A673 (cell line): ENCODE measurements at regions not wholly inside any gene's neighbourhood (a gene's known extent, or its start where the extent isn't known, plus 50 kb on each side); places are given as distances from the start of the nearest gene placed in this dataset.

Experiments
- BruUV-seq: library from RNA; stranded (reverse); fragments of 400-500 nt; replicated peaks from 2 replicates; lab custom pipeline; 2021; lab: Mats Ljungman, UMichigan
- CTCF ChIA-PET: fragments of 300-600 bp; sonication (Branson Sonifier 250); formaldehyde crosslinking; loops from one replicate; lab custom pipeline; 2022; ENCODE audit warnings: antibody characterized with exemption; lab: Charles Lee
- POLR2A ChIA-PET: fragments of 300-600 bp; sonication (Branson Sonifier 250); formaldehyde crosslinking; loops from one replicate; lab custom pipeline; 2022; ENCODE audit warnings: antibody characterized with exemption; ENCODE audit not compliant: low non-redundant PET; lab: Charles Lee
- DNase-seq: peaks from one replicate; pipeline ENCODE4 v3.0.0-alpha.2; 2015; ENCODE audit warnings: low spot score
- H3K27ac ChIP-seq: fragments of 200-600 bp; sonication (generic); 2 replicates; pipeline ENCODE4 v1.5.1; 2016; ENCODE audit warnings: mixed run types, low read depth, mild to moderate bottlenecking, mixed read lengths, antibody characterized with exemption, low read length; ENCODE audit not compliant: poor library complexity, severe bottlenecking
- H3K27me3 ChIP-seq: fragments of 200-600 bp; sonication (generic); replicated peaks from 2 replicates; pipeline ENCODE4 v1.6.1; 2017; ENCODE audit warnings: mixed run types, low read depth, mild to moderate bottlenecking, mixed read lengths, antibody characterized with exemption, low read length; ENCODE audit not compliant: insufficient read depth, poor library complexity
- H3K36me3 ChIP-seq: fragments of 200-600 bp; sonication (generic); 2 replicates; pipeline ENCODE4 v1.6.1; 2016; ENCODE audit warnings: mixed run types, mild to moderate bottlenecking, mixed read lengths, antibody characterized with exemption, low read length; ENCODE audit not compliant: insufficient read depth, poor library complexity, severe bottlenecking
- H3K4me1 ChIP-seq: fragments of 200-600 bp; sonication (generic); 2 replicates; pipeline ENCODE4 v1.6.1; 2017; ENCODE audit warnings: mixed run types, mild to moderate bottlenecking, mixed read lengths, antibody characterized with exemption, low read length; ENCODE audit not compliant: insufficient read depth, poor library complexity, severe bottlenecking
- H3K4me3 ChIP-seq: fragments of 200-600 bp; sonication (generic); 2 replicates; pipeline ENCODE4 v1.5.1; 2016; ENCODE audit warnings: low read depth, mixed run types, mild to moderate bottlenecking, mixed read lengths, low read length; ENCODE audit not compliant: poor library complexity, severe bottlenecking
- H3K9me3 ChIP-seq: fragments of 200-600 bp; sonication (generic); 2 replicates; pipeline ENCODE4 v1.6.1; 2016; ENCODE audit warnings: mixed run types, low read depth, mild to moderate bottlenecking, mixed read lengths, antibody characterized with exemption, low read length; ENCODE audit not compliant: poor library complexity, severe bottlenecking
- CTCF ChIP-seq: fragments of 300-800, 200-600 bp; sonication (generic); conservative IDR thresholded peaks from 2 replicates; pipeline ENCODE4 v1.5.1; 2017; ENCODE audit warnings: low read depth, mild to moderate bottlenecking, antibody characterized with exemption, low read length, moderate library complexity, mixed read lengths
- EZH2 ChIP-seq: fragments of 200-600 bp; sonication (generic); IDR thresholded peaks from 2 replicates; pipeline ENCODE4 v1.6.1; 2017; ENCODE audit warnings: borderline replicate concordance, low read depth, mild to moderate bottlenecking, mixed read lengths, antibody characterized with exemption, low read length; ENCODE audit not compliant: poor library complexity, severe bottlenecking
- intact Hi-C: fragments of 100-400 bp; cut with micrococcal nuclease; formaldehyde crosslinking; loops from one replicate; pipeline ENCODE4 v1.10.0; 2022; ENCODE audit not compliant: unreplicated experiment

DNA sequence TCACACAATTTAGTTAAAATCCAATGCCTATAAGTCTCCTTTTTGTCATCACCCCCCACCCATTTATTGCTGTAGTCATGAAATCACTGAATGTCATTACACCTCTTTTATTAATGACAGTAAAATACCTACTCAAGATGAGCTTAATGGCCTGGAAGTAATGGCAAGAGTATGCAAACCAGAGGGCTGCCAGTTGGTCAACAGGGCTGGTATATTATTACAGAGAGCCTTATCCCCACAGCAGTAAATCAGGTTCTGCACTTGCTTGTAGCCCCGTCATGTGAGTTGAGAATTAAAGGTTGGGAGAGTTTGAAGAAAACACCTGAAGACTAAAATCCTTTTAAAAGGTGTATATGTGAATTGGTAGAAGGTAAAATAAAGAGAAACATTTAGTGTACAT is 372.4 kb downstream of the MAT2B start:
- TF ChIP-seq CTCF (no peak), EZH2 (no peak)
- Histone ChIP-seq H3K4me1 (no peaks in the 10 kb centered on the region), H3K36me3 (no peaks in the 10 kb centered on the region), H3K9me3 (no peaks in the 10 kb centered on the region), H3K27ac (no peak overlapping the region), H3K4me3 (no peak overlapping the region), H3K27me3 (no peaks in the 10 kb centered on the region)
- no peak for DNase-seq
- intact Hi-C loops = no loop called here
- BruUV-seq = no TSS peak
- ChIA-PET POLR2A (no interaction called here), CTCF (no interaction called here)

DNA sequence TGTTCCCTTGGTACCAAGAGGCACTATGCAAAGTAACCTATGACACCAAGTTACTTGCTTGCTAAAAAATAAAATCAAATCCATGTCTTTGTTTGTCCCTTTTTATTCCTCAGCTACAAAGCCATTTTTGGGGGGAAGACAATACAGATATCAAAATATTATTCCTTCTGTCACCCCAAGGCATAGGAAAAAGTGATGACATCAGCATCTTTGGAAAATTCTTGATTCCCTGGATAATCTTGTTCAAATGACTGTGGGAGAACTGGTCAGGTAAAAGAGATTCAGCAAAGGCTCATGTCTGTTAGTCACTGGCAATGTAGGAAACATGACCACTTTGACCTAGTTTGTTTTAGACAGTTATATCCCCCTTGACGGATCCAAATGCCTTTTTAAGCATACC is 373.1 kb downstream of the MAT2B start:
- no peaks in the 10 kb centered on the region for H3K36me3 ChIP-seq
- POLR2A ChIA-PET = no interaction called here
- no TSS peak for BruUV-seq
- no peaks in the 10 kb centered on the region for H3K27me3 ChIP-seq
- no peaks in the 10 kb centered on the region for H3K4me1 ChIP-seq
- intact Hi-C loops = no loop called here
- TF ChIP-seq CTCF (no peak), EZH2 (no peak)
- no peak overlapping the region for H3K27ac ChIP-seq
- H3K4me3 ChIP-seq = no peak overlapping the region
- H3K9me3 ChIP-seq = no peaks in the 10 kb centered on the region
- no peak for DNase-seq
- CTCF ChIA-PET = no interaction called here

DNA sequence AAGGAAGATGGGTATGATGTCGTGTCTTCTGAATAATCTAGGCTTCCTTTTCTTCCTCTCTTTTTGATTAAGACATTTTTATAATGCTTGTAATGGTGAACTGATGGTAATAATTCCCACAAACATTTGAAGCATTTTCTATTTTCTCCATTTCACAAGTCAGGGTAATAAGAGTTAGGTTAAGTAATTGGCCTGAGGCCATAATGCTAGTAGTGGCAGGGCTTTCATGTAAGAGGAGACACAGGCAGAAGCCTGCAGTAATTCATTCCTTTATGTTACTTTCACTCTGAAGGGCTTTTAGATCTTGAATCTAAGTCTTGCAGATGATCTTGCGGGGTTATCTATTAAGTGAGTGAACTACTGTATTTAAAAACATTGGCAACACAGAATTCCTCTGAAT is 374.9 kb downstream of the MAT2B start:
- H3K27ac ChIP-seq = no peak overlapping the region
- ChIA-PET CTCF (no interaction called here), POLR2A (no interaction called here)
- TF ChIP-seq CTCF = no peak
- no peak for TF ChIP-seq EZH2
- intact Hi-C loops = no loop called here
- H3K4me3 ChIP-seq = no peak overlapping the region
- H3K9me3 ChIP-seq = no peaks in the 10 kb centered on the region
- no peaks in the 10 kb centered on the region for H3K4me1 ChIP-seq
- H3K27me3 ChIP-seq = no peaks in the 10 kb centered on the region
- H3K36me3 ChIP-seq = no peaks in the 10 kb centered on the region
- DNase-seq = no peak
- BruUV-seq = no TSS peak
